ENCODE measurements at regions not wholly inside any gene's neighbourhood (a gene's known extent, or its start where the extent isn't known, plus 50 kb on each side); places are given as distances from the start of the nearest gene placed in this dataset.
A peak's percentile ranks its signal among the peaks of the same experiment; 100 is the strongest.
"Not testable (repeated sequence)": the region's sequence is repeated elsewhere in the genome, so short reads cannot be mapped to it uniquely, and the experiment has no call there.

- DNase-seq = no peak
Measured at GRCh38 chr3:194251007-194251406, 100.1 kb downstream of the CPN2 start.

- DNase-seq = no peak
Measured at GRCh38 chr3:194251461-194251860, 99.7 kb downstream of the CPN2 start.

- no peak for DNase-seq
Measured at GRCh38 chr3:194251891-194252560, 99.1 kb downstream of the CPN2 start.

GRCh38 chr3:194253270-194253669 lies 97.9 kb downstream of the CPN2 start:
- DNase-seq = no peak

GRCh38 chr3:194254040-194254439 lies 97.1 kb downstream of the CPN2 start:
- no peak for DNase-seq

GRCh38 chr3:194255252-194256039 lies 95.7 kb downstream of the CPN2 start:
- DNase-seq = peak; percentile 40 to 54

- no peak for DNase-seq
Measured at GRCh38 chr3:194256040-194256945, 94.8 kb downstream of the CPN2 start.

- DNase-seq = no peak
Measured at GRCh38 chr3:194257151-194257621, 93.9 kb downstream of the CPN2 start.

- DNase-seq = no peak
Measured at GRCh38 chr3:194257916-194258668, 93.0 kb downstream of the CPN2 start.

- DNase-seq = no peak
Measured at GRCh38 chr3:194259982-194260766, 91.0 kb downstream of the CPN2 start.

- no peak for DNase-seq
Measured at GRCh38 chr3:194261581-194262063, 89.5 kb downstream of the CPN2 start.

GRCh38 chr3:194262176-194262924 lies 88.8 kb downstream of the CPN2 start:
- DNase-seq = no peak

- no peak for DNase-seq
Measured at GRCh38 chr3:194262925-194263305, 88.2 kb downstream of the CPN2 start.

GRCh38 chr3:194264631-194265504 lies 86.3 kb downstream of the CPN2 start:
- not testable (repeated sequence) for DNase-seq

- no peak for DNase-seq
Measured at GRCh38 chr3:194265505-194265892, 85.6 kb downstream of the CPN2 start.

- no peak for DNase-seq
Measured at GRCh38 chr3:194265996-194266964, 84.8 kb downstream of the CPN2 start.

GRCh38 chr3:194267744-194268653 lies 83.1 kb downstream of the CPN2 start:
- no peak for DNase-seq

All from stimulated activated CD4-positive, alpha-beta T cell treated with anti-CD3 and anti-CD28 coated beads, Interleukin-4, amount 100 ng/mL, for 4 hours (primary cell).